Left lung (tissue), 4 donors: ENCODE measurements at regions not wholly inside any gene's neighbourhood (a gene's known extent, or its start where the extent isn't known, plus 50 kb on each side); places are given as distances from the start of the nearest gene placed in this dataset.
A peak's percentile ranks its signal among the peaks of the same experiment; 100 is the strongest.

ENCODE experiments used
- ATAC-seq: fragments of 200-7000 bp; cut with Tn5 transposase; one replicate; pipeline ENCODE4 v1.9.1; 2020; ENCODE audit warnings: moderate library complexity
- DNase-seq, 4 donors: peaks; one replicate each; pipeline ENCODE4 v3.0.0-alpha.2; 2013 to 2020
- H3K27ac ChIP-seq, 2 donors: fragments of 200-600 bp; sonication (generic) in 1 of 2; one replicate each; pipeline versions ENCODE4 v1.5.0 to v1.8.0; 2020 to 2021
- H3K27me3 ChIP-seq, 2 donors: fragments of 200-600 bp; sonication (generic) in 1 of 2; one replicate each; pipeline versions ENCODE4 v1.5.0 to v1.8.0; 2020 to 2021
- H3K36me3 ChIP-seq, 2 donors: fragments of 200-600 bp; sonication (generic) in 1 of 2; one replicate each; pipeline versions ENCODE4 v1.5.0 to v1.8.0; 2020 to 2021
- H3K4me1 ChIP-seq, 2 donors: fragments of 200-600 bp; one replicate each; pipeline ENCODE4 v1.8.0; 2021
- H3K4me3 ChIP-seq, 2 donors: fragments of 200-600 bp; sonication (generic) in 1 of 2; one replicate each; pipeline versions ENCODE4 v1.5.0 to v1.8.0; 2020 to 2021; ENCODE audit warnings: mild to moderate bottlenecking in 1 of 2
- H3K9me3 ChIP-seq, 2 donors: fragments of 200-600 bp; sonication (generic) in 1 of 2; one replicate each; pipeline versions ENCODE4 v1.5.0 to v1.8.0; 2020 to 2021
- intact Hi-C, 2 donors: fragments of 100-400 bp; cut with DNase I; formaldehyde crosslinking; loops; one replicate each; pipeline versions ENCODE4 v1.11.2 to v1.14.2; 2022
- TF ChIP-seq, protein P1 (sequence below), 2 donors: fragments of 200-600 bp; sonication (generic) in 1 of 2; IDR thresholded peaks; one replicate each; pipeline versions ENCODE4 v1.5.0 to v1.8.0; 2021; ENCODE audit warnings: antibody characterized with exemption in 2 of 2
- donor health status: DM: no; HTN: yes; CAD: no.
- donor health status: DM: no; HTN: no; CAD: no.

DNA sequence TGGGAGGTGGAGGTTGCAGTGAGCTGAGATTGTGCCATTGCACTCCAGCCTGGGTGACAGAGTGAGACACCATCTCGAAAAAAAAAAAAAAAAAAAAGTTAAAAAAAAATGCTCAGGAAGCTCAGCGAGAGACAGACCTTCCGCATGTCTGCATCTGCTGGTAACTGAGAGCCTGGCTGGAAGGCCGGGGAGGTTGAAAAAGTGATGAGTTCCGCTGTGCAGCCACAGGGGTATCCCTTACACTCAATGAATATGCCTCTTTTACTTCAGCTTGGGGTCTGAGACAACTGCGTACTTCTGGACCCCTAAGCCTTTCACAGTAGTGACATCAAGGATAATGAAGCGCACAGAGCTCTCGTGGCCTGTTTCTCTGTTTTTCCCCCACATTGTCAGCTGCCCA, 179.9 kb upstream of the KLF4 start:
- TF ChIP-seq, protein P1, sequence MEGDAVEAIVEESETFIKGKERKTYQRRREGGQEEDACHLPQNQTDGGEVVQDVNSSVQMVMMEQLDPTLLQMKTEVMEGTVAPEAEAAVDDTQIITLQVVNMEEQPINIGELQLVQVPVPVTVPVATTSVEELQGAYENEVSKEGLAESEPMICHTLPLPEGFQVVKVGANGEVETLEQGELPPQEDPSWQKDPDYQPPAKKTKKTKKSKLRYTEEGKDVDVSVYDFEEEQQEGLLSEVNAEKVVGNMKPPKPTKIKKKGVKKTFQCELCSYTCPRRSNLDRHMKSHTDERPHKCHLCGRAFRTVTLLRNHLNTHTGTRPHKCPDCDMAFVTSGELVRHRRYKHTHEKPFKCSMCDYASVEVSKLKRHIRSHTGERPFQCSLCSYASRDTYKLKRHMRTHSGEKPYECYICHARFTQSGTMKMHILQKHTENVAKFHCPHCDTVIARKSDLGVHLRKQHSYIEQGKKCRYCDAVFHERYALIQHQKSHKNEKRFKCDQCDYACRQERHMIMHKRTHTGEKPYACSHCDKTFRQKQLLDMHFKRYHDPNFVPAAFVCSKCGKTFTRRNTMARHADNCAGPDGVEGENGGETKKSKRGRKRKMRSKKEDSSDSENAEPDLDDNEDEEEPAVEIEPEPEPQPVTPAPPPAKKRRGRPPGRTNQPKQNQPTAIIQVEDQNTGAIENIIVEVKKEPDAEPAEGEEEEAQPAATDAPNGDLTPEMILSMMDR (IDR thresholded peaks at IDR 0.05) = no peak
- no peak overlapping the region for H3K4me3 ChIP-seq
- no peaks in the 10 kb centered on the region for H3K9me3 ChIP-seq
- H3K4me1 ChIP-seq = peaks cover 0 to 10% of the 10 kb centered on the region in 2 donors
- no peaks in the 10 kb centered on the region for H3K36me3 ChIP-seq
- ATAC-seq = no peak
- H3K27me3 ChIP-seq = no peaks in the 10 kb centered on the region
- H3K27ac ChIP-seq = no peak overlapping the region
- no peak for DNase-seq
- intact Hi-C loops = no loop called here

DNA sequence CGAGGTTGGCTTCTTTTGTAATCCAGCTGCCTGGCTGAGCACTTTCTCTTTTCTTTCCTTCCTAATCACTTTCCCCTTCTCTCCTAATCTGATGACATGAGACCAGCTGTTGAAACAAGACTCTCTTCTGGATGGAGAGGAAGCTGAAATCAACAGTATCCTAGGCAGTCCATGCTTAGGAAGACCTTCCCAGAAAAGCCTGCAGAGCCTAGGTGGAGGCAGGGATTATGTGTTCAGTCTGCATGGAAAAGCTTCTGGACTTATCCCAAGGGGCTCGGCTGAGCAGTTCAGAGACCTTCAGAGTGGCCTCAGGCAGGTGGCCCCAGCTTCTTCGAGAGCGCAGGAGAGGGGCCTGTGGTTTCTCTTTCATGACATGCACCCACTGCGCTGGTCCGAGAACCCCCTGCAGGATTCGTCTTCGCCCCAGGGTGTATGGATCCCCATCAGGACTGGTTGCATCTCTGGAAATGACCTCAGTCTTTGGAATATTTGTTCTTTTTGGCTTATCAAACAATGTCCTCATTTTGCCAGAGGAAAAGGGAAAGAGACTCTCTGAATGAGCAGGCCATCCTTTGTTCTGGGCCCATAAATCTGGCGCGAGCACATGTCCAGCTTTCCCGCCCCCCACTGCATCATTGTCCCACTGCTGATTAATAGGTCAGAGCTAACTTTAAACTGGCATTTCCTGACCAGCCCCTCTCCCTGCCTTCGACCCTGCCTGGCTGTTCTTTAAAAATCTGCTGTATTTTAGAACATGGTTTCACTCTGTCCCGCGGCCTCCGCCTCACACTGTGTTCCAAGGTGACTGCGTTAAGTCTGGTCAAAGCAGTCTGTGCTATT, 177.9 kb upstream of the KLF4 start:
- H3K9me3 ChIP-seq = no peaks in the 10 kb centered on the region
- H3K4me1 ChIP-seq = peaks cover 0 to 7% of the 10 kb centered on the region in 2 donors
- intact Hi-C loops = no loop called here
- ATAC-seq (no peak), DNase-seq (peak in 2 of 4 donors; percentile 33 to 39)
- TF ChIP-seq, protein P1 (IDR thresholded peaks at IDR 0.05) = no peak
- H3K27ac ChIP-seq = peak overlapping the region in 1 of 2 donors; percentile 53
- no peak overlapping the region for H3K4me3 ChIP-seq
- no peaks in the 10 kb centered on the region for H3K27me3 ChIP-seq
- no peaks in the 10 kb centered on the region for H3K36me3 ChIP-seq

DNA sequence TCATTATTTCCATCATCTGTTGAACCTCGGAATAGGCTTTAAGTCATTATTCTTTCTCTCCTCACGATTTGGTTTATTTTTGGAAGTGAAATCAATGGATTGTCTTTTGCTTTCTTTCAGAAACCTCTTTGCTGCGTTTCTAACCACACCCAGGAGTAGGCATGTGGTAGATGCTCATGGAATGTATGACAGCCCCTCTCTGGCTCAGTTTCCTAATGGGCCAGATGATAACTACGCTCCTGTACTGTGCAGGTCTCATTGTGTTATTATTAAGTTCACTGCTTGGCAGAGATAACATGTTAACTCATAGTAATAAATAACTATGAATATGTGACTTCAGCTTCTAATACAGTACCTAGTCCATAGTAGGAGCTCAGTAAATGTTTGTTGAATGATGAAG, 175.5 kb upstream of the KLF4 start:
- TF ChIP-seq, protein P1 (IDR thresholded peaks at IDR 0.05) = no peak
- intact Hi-C loops = no loop called here
- H3K9me3 ChIP-seq = no peaks in the 10 kb centered on the region
- no peak for ATAC-seq
- DNase-seq = no peak
- H3K4me3 ChIP-seq = no peak overlapping the region
- H3K36me3 ChIP-seq = no peaks in the 10 kb centered on the region
- H3K4me1 ChIP-seq = peaks cover 0 to 7% of the 10 kb centered on the region in 2 donors
- no peak overlapping the region for H3K27ac ChIP-seq
- no peaks in the 10 kb centered on the region for H3K27me3 ChIP-seq

DNA sequence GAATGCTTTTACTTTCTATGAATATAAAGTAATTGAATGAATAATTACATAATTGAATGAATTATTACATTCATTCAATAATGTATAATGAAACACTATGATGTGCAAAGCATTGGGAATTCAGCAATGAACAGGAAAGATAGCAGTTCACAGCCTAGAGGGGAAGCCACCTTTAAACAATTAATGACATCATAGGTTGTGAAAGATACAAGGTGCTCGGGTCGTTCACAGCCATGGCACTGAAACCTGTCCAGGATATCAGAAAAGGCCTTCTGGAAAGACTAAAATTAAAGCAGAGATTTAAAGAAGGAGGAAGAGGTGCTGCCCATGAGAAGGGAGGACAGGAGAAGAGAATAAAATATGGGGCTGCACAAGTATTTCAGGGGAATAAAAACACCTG, 171.4 kb upstream of the KLF4 start:
- intact Hi-C loops = no loop called here
- Histone ChIP-seq H3K4me3 (no peak overlapping the region), H3K27me3 (no peaks in the 10 kb centered on the region), H3K4me1 (no peaks in the 10 kb centered on the region), H3K27ac (no peak overlapping the region), H3K36me3 (no peaks in the 10 kb centered on the region), H3K9me3 (peaks cover 0 to 2% of the 10 kb centered on the region in 2 donors)
- DNase-seq (no peak), ATAC-seq (no peak)
- TF ChIP-seq, protein P1 (IDR thresholded peaks at IDR 0.05) = no peak

DNA sequence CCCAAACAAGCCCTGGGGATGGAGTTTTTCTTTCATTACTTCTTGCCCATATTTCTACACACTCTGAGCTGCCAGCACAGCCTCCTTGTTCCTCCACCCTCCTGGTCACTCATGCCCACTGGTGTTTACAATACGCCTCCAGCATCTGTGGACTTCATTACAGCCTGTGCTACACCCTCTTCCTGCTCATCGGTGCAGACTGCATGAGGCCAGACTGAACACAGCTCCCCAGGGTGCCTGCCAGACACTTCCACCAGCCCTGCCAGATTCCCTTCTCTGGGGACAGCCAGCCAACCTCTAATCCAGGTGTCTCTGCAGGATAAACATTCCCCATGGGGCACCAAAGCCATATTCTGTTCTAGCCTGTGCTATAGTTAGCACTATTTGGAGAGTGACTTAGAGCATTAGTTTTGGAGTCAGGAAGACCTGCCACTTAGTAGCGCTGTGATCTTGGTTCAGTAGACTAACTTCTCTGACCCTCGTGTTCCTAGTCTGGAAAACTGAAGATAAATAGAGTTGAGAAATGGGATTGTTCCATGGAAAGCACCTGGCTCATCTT, 163.8 kb upstream of the KLF4 start:
- no peak for DNase-seq
- Histone ChIP-seq H3K27ac (no peak overlapping the region), H3K36me3 (no peaks in the 10 kb centered on the region), H3K27me3 (no peaks in the 10 kb centered on the region), H3K9me3 (peaks cover 0 to 2% of the 10 kb centered on the region in 2 donors), H3K4me1 (no peaks in the 10 kb centered on the region), H3K4me3 (no peak overlapping the region)
- intact Hi-C loops = no loop called here
- no peak for ATAC-seq
- TF ChIP-seq, protein P1 (IDR thresholded peaks at IDR 0.05) = no peak
